ENCODE measurements at regions not wholly inside any gene's neighbourhood (a gene's known extent, or its start where the extent isn't known, plus 50 kb on each side); places are given as distances from the start of the nearest gene placed in this dataset.

- DNase-seq, result no peak
Observed at GRCh38 chr16:73204359-73205152, 156.6 kb upstream of the ZFHX3 start.

GRCh38 chr16:73202161-73202729 lies 154.3 kb upstream of the ZFHX3 start:
- DNase-seq, result no peak

- DNase-seq, result no peak
Observed at GRCh38 chr16:73199214-73199613, 151.3 kb upstream of the ZFHX3 start.

GRCh38 chr16:73198481-73198880 lies 150.6 kb upstream of the ZFHX3 start:
- no peak for DNase-seq

- no peak for DNase-seq
Observed at GRCh38 chr16:73197598-73197997, 149.7 kb upstream of the ZFHX3 start.

GRCh38 chr16:73196670-73197069 lies 148.7 kb upstream of the ZFHX3 start:
- peak; percentile 42 for DNase-seq

- DNase-seq, result no peak
Observed at GRCh38 chr16:73193464-73193863, 145.5 kb upstream of the ZFHX3 start.

- DNase-seq, result no peak
Observed at GRCh38 chr16:73192232-73192894, 144.4 kb upstream of the ZFHX3 start.

GRCh38 chr16:73191660-73192046 lies 143.7 kb upstream of the ZFHX3 start:
- DNase-seq, result no peak

- no peak for DNase-seq
Observed at GRCh38 chr16:73190688-73191659, 143.0 kb upstream of the ZFHX3 start.

GRCh38 chr16:73190256-73190655 lies 142.3 kb upstream of the ZFHX3 start:
- DNase-seq, result no peak

GRCh38 chr16:73189136-73189535 lies 141.2 kb upstream of the ZFHX3 start:
- no peak for DNase-seq

GRCh38 chr16:73186752-73187601 lies 139.0 kb upstream of the ZFHX3 start:
- no peak for DNase-seq

GRCh38 chr16:73185737-73186136 lies 137.8 kb upstream of the ZFHX3 start:
- no peak for DNase-seq

GRCh38 chr16:73183611-73184092 lies 135.7 kb upstream of the ZFHX3 start:
- DNase-seq, result no peak

GRCh38 chr16:73179705-73180331 lies 131.9 kb upstream of the ZFHX3 start:
- DNase-seq, result peak; percentile 53

GRCh38 chr16:73177729-73178295 lies 129.9 kb upstream of the ZFHX3 start:
- DNase-seq, result no peak

GRCh38 chr16:73176577-73177013 lies 128.7 kb upstream of the ZFHX3 start:
- DNase-seq, result no peak

GRCh38 chr16:73172973-73173709 lies 125.2 kb upstream of the ZFHX3 start:
- DNase-seq, result no peak
